B cell (primary cell): ENCODE measurements at regions not wholly inside any gene's neighbourhood (a gene's known extent, or its start where the extent isn't known, plus 50 kb on each side); places are given as distances from the start of the nearest gene placed in this dataset.

Experiments used
- ATAC-seq: fragments of 200-7000 bp; cut with Tn5 transposase; one replicate; pipeline ENCODE4 v1.10.0; 2021; ENCODE audit warnings: low read depth, mild to moderate bottlenecking, moderate number of reproducible peaks, moderate library complexity
- CTCF ChIA-PET: fragments of 350-600 bp; sonication (Branson Sonifier 250); formaldehyde crosslinking; loops from one replicate; lab custom pipeline; 2021; ENCODE audit warnings: antibody characterized with exemption, inconsistent platforms; lab: Charles Lee
- POLR2A ChIA-PET: fragments of 350-600 bp; sonication (Branson Sonifier 250); formaldehyde crosslinking; loops from one replicate; lab custom pipeline; 2021; ENCODE audit warnings: antibody characterized with exemption; lab: Charles Lee
- DNase-seq: peaks from one replicate; pipeline ENCODE4 v3.0.0; 2013
- H2AFZ ChIP-seq: 2 replicates; pipeline ENCODE4 v1.6.1; 2012; ENCODE audit warnings: mild to moderate bottlenecking, low read depth, low read length; ENCODE audit not compliant: insufficient read depth, poor library complexity, severe bottlenecking
- H3K27ac ChIP-seq, 2 donors: 1 replicate in 1 of 2; 2 replicates in 1 of 2; pipeline ENCODE4 v1.5.1; 2012 to 2013; ENCODE audit warnings: low read length in 2 of 2, mild to moderate bottlenecking in 2 of 2, moderate library complexity in 1 of 2
- H3K27me3 ChIP-seq, 4 experiments: fragments of 200-600 bp in 1 of 4; sonication (generic) in 1 of 4; replicated peaks in 1 of 4; 1 replicate in 2 of 4; 2 replicates in 2 of 4; pipeline versions ENCODE4 v1.6.1 to v1.7.0; 2013 to 2016; ENCODE audit warnings: low read length in 3 of 4, mild to moderate bottlenecking in 2 of 4, mixed read lengths in 1 of 4, moderate library complexity in 1 of 4; ENCODE audit not compliant: insufficient read depth in 4 of 4, control insufficient read depth in 3 of 4; ENCODE audit errors: control extremely low read depth in 1 of 4
- H3K36me3 ChIP-seq, 2 experiments: replicated peaks in 1 of 2; 1 replicate in 1 of 2; 2 replicates in 1 of 2; pipeline versions ENCODE4 v1.6.1 to v1.7.1; 2013; ENCODE audit warnings: low read length in 1 of 2; ENCODE audit not compliant: insufficient read depth in 2 of 2, control insufficient read depth in 1 of 2; ENCODE audit errors: control extremely low read depth in 1 of 2, extremely low read depth in 1 of 2
- H3K4me1 ChIP-seq, 2 donors: fragments of 200-600 bp in 1 of 2; sonication (generic) in 1 of 2; 1 replicate in 1 of 2; 2 replicates in 1 of 2; pipeline versions ENCODE4 v1.5.1 to v1.6.1; 2013 to 2017; ENCODE audit warnings: low read length in 2 of 2; ENCODE audit not compliant: control insufficient read depth in 2 of 2, insufficient read depth in 2 of 2
- H3K4me2 ChIP-seq: replicated peaks from 2 replicates; pipeline ENCODE3; 2012; ENCODE audit warnings: mild to moderate bottlenecking, low read depth, low read length; ENCODE audit not compliant: poor library complexity, severe bottlenecking
- H3K4me3 ChIP-seq, 5 experiments: fragments of 200-600 bp in 1 of 5; sonication (generic) in 1 of 5; 1 replicate in 3 of 5; 2 replicates in 2 of 5; pipeline versions ENCODE4 v1.5.1 to v1.7.0; 2011 to 2016; ENCODE audit warnings: low read length in 4 of 5, mild to moderate bottlenecking in 4 of 5, low read depth in 2 of 5, control low read depth in 1 of 5, moderate library complexity in 1 of 5; ENCODE audit not compliant: insufficient read depth in 1 of 5; ENCODE audit errors: control extremely low read depth in 1 of 5, extremely low read depth in 1 of 5
- H3K79me2 ChIP-seq: fragments of 200-600 bp; sonication (generic); one replicate; pipeline ENCODE4 v1.6.0; 2016; ENCODE audit warnings: low read length; ENCODE audit not compliant: control insufficient read depth, insufficient read depth
- H3K9ac ChIP-seq: fragments of 200-600 bp; sonication (generic); 2 replicates; pipeline ENCODE4 v1.6.1; 2017; ENCODE audit warnings: mild to moderate bottlenecking, low read length, moderate library complexity
- H3K9me3 ChIP-seq, 3 donors: one replicate each; pipeline versions ENCODE4 v1.6.1 to v1.7.1; 2013; ENCODE audit warnings: low read length in 2 of 3; ENCODE audit not compliant: control insufficient read depth in 2 of 3, insufficient read depth in 1 of 3; ENCODE audit errors: control extremely low read depth in 1 of 3
- H4K20me1 ChIP-seq: 2 replicates; pipeline ENCODE4 v1.6.0; 2012; ENCODE audit warnings: mild to moderate bottlenecking, low read length; ENCODE audit not compliant: insufficient read depth, control insufficient read depth, poor library complexity, severe bottlenecking
- H3K27ac Mint-ChIP-seq: one replicate; pipeline ENCODE4 v1.8.0; 2021; ENCODE audit warnings: mixed read lengths
- H3K27me3 Mint-ChIP-seq: one replicate; pipeline ENCODE4 v1.8.0; 2021; ENCODE audit warnings: mixed read lengths
- H3K4me1 Mint-ChIP-seq: one replicate; pipeline ENCODE4 v1.8.0; 2021; ENCODE audit warnings: mixed read lengths
- H3K4me3 Mint-ChIP-seq: one replicate; pipeline ENCODE4 v1.8.0; 2021; ENCODE audit warnings: mixed read lengths
- H3K9me3 Mint-ChIP-seq: one replicate; pipeline ENCODE4 v1.8.0; 2022; ENCODE audit warnings: mixed read lengths; ENCODE audit not compliant: insufficient read depth
- EZH2 ChIP-seq: IDR thresholded peaks from 2 replicates; pipeline ENCODE4 v1.6.1; 2012; ENCODE audit warnings: borderline replicate concordance, low read depth, mild to moderate bottlenecking, moderate library complexity, low read length; ENCODE audit not compliant: insufficient read depth, poor library complexity, severe bottlenecking
- WGBS: methylation state at CpG from one replicate; pipeline ENCODE4 v1.1.5; 2013; ENCODE audit warnings: missing lambda C conversion rate; ENCODE audit not compliant: insufficient coverage; 5-methylcytosine and 5-hydroxymethylcytosine counted together
- intact Hi-C: fragments of 100-400 bp; cut with micrococcal nuclease; formaldehyde crosslinking; loops from one replicate; pipeline ENCODE4 v1.10.0; 2022
- TF ChIP-seq, protein P1 (sequence below): fragments of 200-600 bp; IDR thresholded peaks from one replicate; pipeline ENCODE4 v1.8.0; 2022; ENCODE audit warnings: antibody characterized with exemption, mild to moderate bottlenecking

DNA sequence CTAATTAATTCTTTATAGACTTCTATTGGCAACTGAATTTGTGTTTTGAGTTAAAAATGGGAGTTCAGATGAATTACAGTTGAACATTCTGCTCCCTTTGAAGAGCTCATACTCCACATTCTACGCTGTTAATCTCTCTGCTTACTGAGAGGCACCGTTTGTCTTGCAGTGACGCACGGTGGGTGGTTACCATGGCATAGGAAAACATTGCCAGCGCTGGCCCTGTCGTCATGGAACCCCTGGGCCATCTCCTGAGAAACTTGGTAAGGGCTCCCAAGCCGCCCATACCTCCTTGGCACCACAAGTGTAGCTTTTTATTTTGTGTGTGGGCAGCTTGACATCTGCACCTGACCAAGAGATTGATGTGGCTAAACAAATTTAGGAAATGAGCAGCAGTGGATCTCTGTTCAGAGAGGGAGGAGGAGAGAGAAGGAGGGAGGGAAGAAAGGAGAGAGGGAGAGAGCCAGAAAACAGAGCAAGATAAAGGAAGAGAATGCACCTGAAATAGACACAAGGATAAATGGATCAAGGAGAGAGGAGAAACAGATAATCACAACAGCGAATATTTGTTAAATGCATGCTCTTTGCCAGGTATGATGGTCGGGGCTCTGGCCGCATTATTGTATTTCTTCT lies 398.5 kb downstream of the HAPSTR1 start:
- Histone ChIP-seq H3K4me2 (no peak overlapping the region), H3K9ac (no peak overlapping the region), H3K4me1 (no peaks in the 10 kb centered on the region), H3K36me3 (no peaks in the 10 kb centered on the region), H4K20me1 (no peaks in the 10 kb centered on the region), H3K27me3 (no peaks in the 10 kb centered on the region), H3K27ac (no peak overlapping the region), H3K79me2 (no peaks in the 10 kb centered on the region), H2AFZ (no peak overlapping the region), H3K9me3 (no peaks in the 10 kb centered on the region), H3K4me3 (no peak overlapping the region)
- Mint-ChIP-seq H3K27ac (no peak overlapping the region), H3K4me1 (no peaks in the 10 kb centered on the region), H3K4me3 (no peak overlapping the region), H3K27me3 (no peaks in the 10 kb centered on the region), H3K9me3 (no peaks in the 10 kb centered on the region)
- ATAC-seq (no peak), DNase-seq (no peak)
- CTCF ChIA-PET = no interaction called here
- TF ChIP-seq, protein P1, sequence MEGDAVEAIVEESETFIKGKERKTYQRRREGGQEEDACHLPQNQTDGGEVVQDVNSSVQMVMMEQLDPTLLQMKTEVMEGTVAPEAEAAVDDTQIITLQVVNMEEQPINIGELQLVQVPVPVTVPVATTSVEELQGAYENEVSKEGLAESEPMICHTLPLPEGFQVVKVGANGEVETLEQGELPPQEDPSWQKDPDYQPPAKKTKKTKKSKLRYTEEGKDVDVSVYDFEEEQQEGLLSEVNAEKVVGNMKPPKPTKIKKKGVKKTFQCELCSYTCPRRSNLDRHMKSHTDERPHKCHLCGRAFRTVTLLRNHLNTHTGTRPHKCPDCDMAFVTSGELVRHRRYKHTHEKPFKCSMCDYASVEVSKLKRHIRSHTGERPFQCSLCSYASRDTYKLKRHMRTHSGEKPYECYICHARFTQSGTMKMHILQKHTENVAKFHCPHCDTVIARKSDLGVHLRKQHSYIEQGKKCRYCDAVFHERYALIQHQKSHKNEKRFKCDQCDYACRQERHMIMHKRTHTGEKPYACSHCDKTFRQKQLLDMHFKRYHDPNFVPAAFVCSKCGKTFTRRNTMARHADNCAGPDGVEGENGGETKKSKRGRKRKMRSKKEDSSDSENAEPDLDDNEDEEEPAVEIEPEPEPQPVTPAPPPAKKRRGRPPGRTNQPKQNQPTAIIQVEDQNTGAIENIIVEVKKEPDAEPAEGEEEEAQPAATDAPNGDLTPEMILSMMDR = no peak
- TF ChIP-seq EZH2 = no peak
- POLR2A ChIA-PET = no interaction called here
- 80% methylated on average over 7 of the region's 10 CpGs for WGBS
- intact Hi-C loops = no loop called here

DNA sequence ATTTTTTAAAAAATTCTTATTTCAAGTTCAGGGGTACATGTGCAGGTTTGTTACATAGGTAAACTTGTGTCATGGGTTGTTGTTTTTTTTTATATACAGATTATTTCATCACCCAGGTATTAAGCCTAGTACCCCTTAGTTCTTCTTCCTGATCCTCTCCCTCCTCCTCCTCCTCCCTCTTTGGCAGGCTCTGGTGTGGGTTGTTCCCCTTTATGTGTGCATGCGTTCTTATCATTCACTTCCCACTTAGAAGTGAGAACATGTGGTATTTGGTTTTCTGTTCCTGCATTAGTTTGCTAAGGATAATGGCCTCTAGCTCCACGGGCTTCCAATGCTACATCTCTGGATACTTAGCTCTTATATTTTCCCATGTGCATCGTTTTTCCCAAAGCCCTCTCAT lies 404.4 kb downstream of the HAPSTR1 start:
- CTCF ChIA-PET = no interaction called here
- Histone ChIP-seq H3K4me3 (no peak overlapping the region), H2AFZ (no peak overlapping the region), H3K27me3 (no peaks in the 10 kb centered on the region), H3K9ac (no peak overlapping the region), H3K36me3 (no peaks in the 10 kb centered on the region), H3K9me3 (no peaks in the 10 kb centered on the region), H3K4me2 (no peak overlapping the region), H3K4me1 (no peaks in the 10 kb centered on the region), H3K27ac (no peak overlapping the region), H3K79me2 (no peaks in the 10 kb centered on the region), H4K20me1 (no peaks in the 10 kb centered on the region)
- Mint-ChIP-seq H3K27me3 (peaks cover 6% of the 10 kb centered on the region), H3K4me1 (no peaks in the 10 kb centered on the region), H3K9me3 (no peaks in the 10 kb centered on the region), H3K27ac (no peak overlapping the region), H3K4me3 (no peak overlapping the region)
- POLR2A ChIA-PET = no interaction called here
- 44% methylated on average over 2 of the region's 3 CpGs for WGBS
- TF ChIP-seq EZH2 = no peak
- intact Hi-C loops = no loop called here
- ATAC-seq (no peak), DNase-seq (no peak)
